G401 (cell line): ENCODE measurements at regions not wholly inside any gene's neighbourhood (a gene's known extent, or its start where the extent isn't known, plus 50 kb on each side); places are given as distances from the start of the nearest gene placed in this dataset.
"Not testable (repeated sequence)": the region's sequence is repeated elsewhere in the genome, so short reads cannot be mapped to it uniquely, and the experiment has no call there.

Experiments used
- DNase-seq: peaks from one replicate; pipeline ENCODE4 v3.0.0-alpha.2; 2015; ENCODE audit warnings: low spot score
- in situ Hi-C: cut with HindIII; loops from 2 replicates; pipeline ENCODE4 v1.10.0; 2016; ENCODE audit warnings: low sequenced_read_pairs, mixed read lengths

GRCh38 chr1:245102149-245102548, 52.6 kb upstream of the KIF26B start:
- in situ Hi-C loops, DNase-seq: not testable (repeated sequence)

GRCh38 chr1:245099401-245099800, 55.4 kb upstream of the KIF26B start:
- in situ Hi-C loops = no loop called here
- DNase-seq = no peak

GRCh38 chr1:245098924-245099323, 55.9 kb upstream of the KIF26B start:
- in situ Hi-C loops = no loop called here
- no peak for DNase-seq

GRCh38 chr1:245096311-245097066, 58.3 kb upstream of the KIF26B start:
- DNase-seq = peak; percentile 27
- in situ Hi-C loops = no loop called here

GRCh38 chr1:245095903-245096302, 58.9 kb upstream of the KIF26B start:
- in situ Hi-C loops = no loop called here
- DNase-seq = no peak

GRCh38 chr1:245094954-245095353, 59.8 kb upstream of the KIF26B start:
- in situ Hi-C loops = no loop called here
- peak; percentile 27 for DNase-seq

GRCh38 chr1:245094092-245094491, 60.7 kb upstream of the KIF26B start:
- in situ Hi-C loops = no loop called here
- DNase-seq = no peak

GRCh38 chr1:245092638-245092976, 62.2 kb upstream of the KIF26B start:
- no peak for DNase-seq
- in situ Hi-C loops = no loop called here

GRCh38 chr1:245091818-245092637, 62.8 kb upstream of the KIF26B start:
- DNase-seq = peak; percentile 14

GRCh38 chr1:245091171-245091621, 63.6 kb upstream of the KIF26B start:
- in situ Hi-C loops = no loop called here
- no peak for DNase-seq

More at GRCh38 chr1:245091818-245092637, 62.8 kb upstream of the KIF26B start:
- in situ Hi-C loops = no loop called here

- in situ Hi-C loops = no loop called here
- DNase-seq = no peak
These were observed 64.2 kb upstream of the KIF26B start for GRCh38 chr1:245090491-245091090.

GRCh38 chr1:245087723-245088122, 67.1 kb upstream of the KIF26B start:
- no peak for DNase-seq
- in situ Hi-C loops = no loop called here

GRCh38 chr1:245086389-245086969, 68.3 kb upstream of the KIF26B start:
- DNase-seq = no peak

GRCh38 chr1:245085508-245086095, 69.2 kb upstream of the KIF26B start:
- DNase-seq = no peak
- in situ Hi-C loops = no loop called here

More at GRCh38 chr1:245086389-245086969, 68.3 kb upstream of the KIF26B start:
- in situ Hi-C loops = no loop called here

GRCh38 chr1:245084551-245084950, 70.2 kb upstream of the KIF26B start:
- DNase-seq = no peak
- in situ Hi-C loops = no loop called here

GRCh38 chr1:245079021-245079609, 75.7 kb upstream of the KIF26B start:
- DNase-seq = peak; percentile 75
- in situ Hi-C loops = no loop called here

GRCh38 chr1:245074898-245075297, 79.9 kb upstream of the KIF26B start:
- in situ Hi-C loops = no loop called here
- DNase-seq = no peak

- in situ Hi-C loops = no loop called here
- DNase-seq = no peak
These were observed 80.5 kb upstream of the KIF26B start for GRCh38 chr1:245074232-245074747.
